ENCODE measurements at regions not wholly inside any gene's neighbourhood (a gene's known extent, or its start where the extent isn't known, plus 50 kb on each side); places are given as distances from the start of the nearest gene placed in this dataset.

DNA sequence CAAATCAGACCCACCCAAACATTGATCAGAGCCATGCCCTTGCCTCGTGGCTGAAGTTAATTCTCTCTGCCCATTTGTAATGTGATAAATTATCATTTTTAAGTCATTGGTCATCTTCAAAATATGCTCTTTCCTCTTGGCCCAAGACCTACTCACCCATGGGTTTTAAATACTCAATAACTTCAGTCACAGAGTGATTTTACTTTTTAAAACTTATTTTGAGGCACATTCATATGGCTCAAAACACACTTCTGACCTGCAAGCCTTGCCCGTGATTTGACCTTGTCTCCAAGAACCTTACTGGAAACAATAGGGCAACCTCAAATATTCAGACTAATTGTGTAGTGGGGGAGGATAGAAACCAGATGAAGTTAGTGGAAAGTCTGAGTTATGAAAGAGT lies 176.2 kb upstream of the LNX1 start:
- FAIRE-seq = no peak

- FAIRE-seq = no peak
These were observed 173.6 kb upstream of the LNX1 start for GRCh38 chr4:53764761-53765490.

GRCh38 chr4:53763813-53764597 lies 172.7 kb upstream of the LNX1 start:
- no peak for FAIRE-seq

DNA sequence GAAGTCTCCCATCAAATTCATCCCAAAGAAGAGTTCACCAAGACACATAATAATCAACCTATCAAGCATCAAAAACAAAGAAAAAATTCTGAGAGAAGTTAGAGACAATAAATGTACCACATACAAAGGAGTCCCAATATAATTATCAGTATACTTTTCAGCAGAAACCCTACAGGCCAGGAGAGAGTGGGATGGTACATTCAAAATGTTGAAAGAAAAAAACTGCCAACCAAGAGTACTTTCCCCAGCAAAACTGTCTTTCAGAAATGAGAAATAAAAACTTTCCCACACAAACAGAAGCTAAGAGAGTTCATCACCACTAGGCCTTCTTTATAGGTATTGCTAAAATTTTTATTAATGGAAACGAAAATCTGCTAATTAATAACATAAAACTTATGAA lies 164.4 kb upstream of the LNX1 start:
- FAIRE-seq = no peak

DNA sequence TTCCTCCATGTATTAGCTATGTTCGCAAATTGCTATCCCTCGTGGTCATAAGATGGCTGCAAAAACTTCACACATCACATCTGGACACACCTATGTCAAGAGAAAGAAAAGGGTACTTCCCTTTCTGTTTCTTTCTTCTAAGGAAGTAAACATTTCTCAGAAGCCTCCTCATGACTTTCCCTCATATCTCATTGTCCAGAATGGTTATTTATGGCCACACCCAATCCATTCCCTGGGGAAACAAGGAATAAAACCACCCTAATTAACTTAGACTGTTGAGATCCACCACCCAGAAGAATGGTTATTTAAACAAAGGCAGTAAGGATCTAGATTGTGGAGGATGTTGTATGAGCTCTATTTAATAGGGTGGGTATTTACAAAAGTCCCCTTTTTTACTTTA lies 160.8 kb upstream of the LNX1 start:
- FAIRE-seq = no peak

DNA sequence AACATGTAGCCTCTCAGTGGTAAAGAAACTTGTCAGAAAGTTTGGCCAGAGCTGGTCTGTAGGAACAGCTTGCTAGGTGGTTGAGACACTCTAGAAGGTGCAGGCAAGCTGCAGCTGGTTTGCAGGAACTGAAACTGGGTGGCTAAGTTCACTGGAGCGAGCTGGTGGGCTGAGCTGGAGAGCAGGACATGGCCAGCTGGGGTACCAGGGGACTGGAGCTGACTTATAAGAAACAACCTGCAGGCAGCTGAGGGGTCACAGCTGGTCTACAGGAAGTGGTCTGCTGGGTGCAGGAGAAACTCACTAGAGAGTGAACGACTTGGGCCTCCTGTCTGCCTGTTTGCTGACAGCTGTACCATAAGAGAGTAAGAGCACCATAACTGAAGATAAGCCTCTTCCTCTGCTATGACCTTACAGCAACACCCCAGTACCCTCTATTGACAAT lies 157.1 kb upstream of the LNX1 start:
- no peak for FAIRE-seq

DNA sequence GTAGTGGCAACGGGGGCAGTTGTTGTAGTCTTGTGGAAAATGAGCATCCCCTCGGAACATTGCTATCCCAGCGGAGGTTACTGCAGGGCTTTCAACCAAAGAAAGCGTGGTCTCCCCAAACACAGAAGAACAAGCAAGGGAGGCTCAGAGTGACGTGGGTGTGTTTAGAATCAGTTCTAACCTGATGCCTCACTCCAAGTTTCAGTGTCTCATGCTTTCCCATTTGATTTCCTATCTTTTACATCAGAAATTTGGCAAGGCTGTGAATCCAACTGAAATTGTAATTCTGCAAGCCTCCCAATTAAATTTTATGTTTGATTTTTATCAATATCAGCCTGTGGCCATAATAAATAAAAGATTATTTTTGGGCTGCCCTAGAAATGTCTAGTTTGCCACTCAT lies 156.1 kb upstream of the LNX1 start:
- FAIRE-seq = no peak

GRCh38 chr4:53744446-53745160 lies 153.3 kb upstream of the LNX1 start:
- no peak for FAIRE-seq

DNA sequence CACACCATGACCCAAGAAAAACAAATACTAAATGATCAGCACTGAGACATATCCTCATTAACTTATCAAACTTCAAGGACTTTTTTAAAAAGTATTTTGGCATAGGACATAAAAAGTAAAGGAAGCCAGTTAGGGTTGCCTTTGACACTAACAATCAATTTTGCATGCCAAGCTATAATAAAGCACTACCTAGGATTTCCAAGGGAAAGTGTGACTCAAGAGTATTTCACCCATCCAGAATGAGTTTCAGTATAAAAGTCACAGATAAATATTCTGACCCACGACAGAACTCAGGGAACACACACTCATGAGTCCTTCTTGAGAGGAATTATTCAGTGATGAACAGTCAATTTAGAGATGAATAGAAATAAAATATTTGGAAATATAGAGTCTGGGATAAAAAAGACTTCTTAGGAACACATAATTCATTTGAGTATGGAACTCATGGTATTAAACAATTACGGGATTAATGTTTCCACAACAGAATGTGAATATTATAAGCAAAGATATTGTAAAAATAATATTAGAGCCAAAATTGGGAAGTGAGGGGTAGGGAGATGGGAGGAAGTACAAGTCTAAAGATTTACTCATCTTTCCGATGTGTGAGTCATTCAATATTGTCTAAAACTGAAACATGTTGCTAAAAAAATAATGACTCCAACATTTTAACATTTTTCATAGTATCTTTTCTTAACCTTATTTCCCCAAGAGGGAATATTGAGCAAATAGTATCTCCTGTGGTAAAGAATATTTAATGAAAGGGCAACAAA lies 143.5 kb upstream of the LNX1 start:
- FAIRE-seq = no peak

GRCh38 chr4:53734182-53734581 lies 142.9 kb upstream of the LNX1 start:
- FAIRE-seq = no peak

DNA sequence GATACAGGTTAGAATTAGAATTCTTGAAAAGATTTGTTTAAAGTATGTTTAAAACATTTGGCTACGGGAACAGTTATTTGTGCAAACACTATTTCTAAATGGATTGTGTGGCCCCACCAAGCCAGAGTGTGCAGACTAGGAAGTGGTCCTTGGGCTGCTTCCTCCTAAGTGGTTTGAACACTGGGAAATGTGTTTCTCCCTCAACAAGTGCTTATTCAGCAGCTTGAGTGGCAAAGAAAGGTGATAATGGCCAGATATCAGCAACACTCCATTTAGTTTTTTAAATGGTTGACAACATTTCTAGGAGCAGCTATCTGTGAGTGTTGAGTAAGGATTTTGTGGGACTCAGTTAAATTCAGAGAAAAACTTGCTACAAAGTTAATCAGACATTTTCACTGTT lies 141.4 kb upstream of the LNX1 start:
- no peak for FAIRE-seq

DNA sequence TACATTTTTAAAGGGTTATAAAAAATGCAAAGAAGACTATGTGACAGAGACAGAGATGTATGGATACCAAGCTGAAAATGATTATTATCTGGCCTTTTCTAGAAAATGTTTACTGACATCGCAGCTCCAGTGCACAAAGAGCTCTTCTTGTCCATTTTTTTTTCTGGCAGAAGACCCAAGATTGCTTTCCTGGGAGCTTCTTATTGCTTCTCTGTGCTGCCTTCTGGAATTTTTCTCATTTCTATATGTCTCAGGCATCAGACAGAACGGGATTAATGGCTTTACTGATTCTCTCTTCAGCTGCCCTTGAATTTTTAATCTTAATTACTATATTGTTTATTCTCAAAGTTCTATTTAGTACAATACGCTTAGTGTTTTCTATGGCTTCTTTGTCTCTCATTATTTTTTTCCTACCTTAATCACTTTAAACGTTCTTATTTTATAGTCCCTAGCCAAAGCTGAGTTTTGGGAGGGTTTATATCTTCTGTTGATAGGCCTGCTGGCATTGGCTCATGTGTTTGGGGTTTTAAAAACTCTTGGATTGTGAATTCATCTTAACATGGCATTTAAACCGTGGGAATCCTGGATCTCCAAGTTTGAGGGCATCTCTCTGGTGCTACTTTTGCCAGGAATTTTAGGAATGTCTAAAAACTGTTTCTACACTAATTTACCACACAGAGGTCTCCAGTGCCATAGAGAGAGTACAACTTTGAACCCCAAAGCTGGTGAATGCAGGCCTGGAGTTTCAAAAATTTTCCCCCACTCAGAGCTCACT lies 138.9 kb upstream of the LNX1 start:
- FAIRE-seq = no peak

GRCh38 chr4:53722110-53722509 lies 130.8 kb upstream of the LNX1 start:
- FAIRE-seq = no peak

DNA sequence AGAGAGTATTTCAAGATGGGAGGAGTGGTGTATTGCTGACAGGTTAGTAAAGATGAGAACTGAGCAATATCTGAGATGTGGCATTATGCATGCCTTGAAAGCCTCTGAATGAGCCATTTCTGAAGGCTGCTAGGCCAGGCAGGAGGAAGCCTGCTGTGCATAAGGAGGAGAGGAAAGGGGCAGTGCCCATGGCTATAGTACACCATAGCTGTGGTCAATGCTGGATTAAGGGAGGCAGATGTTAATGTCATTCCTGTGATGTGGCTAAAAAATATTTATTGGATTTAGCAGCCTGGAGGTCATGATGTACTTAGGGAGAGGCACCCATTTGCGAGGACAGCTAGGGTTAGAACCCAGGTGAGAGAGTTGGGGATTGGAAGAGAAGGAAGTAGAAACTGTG lies 130.0 kb upstream of the LNX1 start:
- FAIRE-seq = no peak

- FAIRE-seq = no peak
These were observed 129.5 kb upstream of the LNX1 start for GRCh38 chr4:53720776-53721175.

DNA sequence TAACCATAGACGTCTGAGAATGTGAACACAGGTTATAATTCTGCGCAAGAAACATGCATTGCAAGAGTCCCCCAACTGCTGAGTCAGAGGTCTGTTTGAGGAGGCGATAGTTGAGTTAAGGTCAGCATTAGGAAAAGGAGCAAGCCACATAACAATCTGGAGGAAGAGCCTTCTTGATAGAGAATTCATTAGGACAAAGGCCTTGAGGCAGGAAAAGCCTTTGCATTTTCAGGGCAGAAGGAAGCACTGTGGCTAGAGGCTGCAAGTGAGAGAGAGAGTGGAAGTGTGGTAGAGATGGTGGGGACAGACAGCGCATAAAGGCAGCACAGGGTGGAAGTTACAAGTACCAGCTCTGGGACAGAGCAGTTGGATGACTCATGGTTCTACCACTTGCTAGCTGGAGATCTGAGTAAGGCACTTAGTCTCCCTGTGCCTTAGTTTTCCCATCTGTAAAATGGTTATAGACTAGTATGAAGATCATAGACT lies 125.8 kb upstream of the LNX1 start:
- FAIRE-seq = no peak

DNA sequence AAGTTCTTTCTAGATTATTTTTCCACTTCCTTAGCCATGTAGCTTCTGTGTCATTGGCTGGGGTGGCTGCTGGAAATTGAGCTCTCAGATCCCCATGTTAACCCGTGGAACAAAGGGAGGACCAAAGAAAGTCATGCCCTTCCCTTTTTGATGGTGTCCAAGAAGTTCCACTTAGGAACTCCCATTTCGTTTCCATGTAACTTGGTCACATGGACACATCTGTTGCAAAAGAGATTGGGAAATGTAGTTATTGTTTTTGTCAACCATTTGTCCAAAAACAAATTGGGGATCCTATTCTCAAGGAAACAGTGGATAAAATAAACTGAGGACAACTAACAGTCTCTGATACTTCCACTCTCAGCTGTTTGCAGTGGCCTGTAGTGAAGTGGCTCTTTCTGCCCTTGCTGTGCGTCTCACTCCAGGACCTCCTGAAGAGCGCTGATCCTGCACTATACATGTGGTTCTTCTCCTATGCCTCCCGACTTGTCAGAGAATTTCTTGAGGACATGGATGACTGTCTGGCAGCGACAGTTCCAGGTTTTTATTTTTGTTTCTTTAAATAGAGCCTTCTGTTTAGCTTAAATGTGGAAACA lies 125.3 kb upstream of the LNX1 start:
- no peak for FAIRE-seq

DNA sequence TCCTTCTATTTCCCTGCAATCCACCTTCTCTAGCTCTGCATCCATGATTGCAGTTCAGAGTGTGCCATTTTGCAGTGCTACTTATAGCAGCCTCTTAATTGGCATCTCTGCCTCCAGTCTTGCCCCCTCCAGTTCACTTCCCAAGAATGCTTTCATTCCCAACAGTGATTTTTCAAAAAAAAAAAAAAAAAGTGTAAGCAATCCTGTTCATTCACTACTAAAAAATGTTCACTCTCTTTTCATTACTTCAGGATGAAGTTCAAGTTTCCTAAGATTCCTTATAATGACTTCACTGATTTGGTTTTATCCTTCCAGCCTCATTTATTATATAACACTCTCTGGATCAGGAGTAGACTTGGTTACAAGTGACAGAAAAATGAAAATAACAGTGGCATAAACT lies 124.7 kb upstream of the LNX1 start:
- FAIRE-seq = no peak

DNA sequence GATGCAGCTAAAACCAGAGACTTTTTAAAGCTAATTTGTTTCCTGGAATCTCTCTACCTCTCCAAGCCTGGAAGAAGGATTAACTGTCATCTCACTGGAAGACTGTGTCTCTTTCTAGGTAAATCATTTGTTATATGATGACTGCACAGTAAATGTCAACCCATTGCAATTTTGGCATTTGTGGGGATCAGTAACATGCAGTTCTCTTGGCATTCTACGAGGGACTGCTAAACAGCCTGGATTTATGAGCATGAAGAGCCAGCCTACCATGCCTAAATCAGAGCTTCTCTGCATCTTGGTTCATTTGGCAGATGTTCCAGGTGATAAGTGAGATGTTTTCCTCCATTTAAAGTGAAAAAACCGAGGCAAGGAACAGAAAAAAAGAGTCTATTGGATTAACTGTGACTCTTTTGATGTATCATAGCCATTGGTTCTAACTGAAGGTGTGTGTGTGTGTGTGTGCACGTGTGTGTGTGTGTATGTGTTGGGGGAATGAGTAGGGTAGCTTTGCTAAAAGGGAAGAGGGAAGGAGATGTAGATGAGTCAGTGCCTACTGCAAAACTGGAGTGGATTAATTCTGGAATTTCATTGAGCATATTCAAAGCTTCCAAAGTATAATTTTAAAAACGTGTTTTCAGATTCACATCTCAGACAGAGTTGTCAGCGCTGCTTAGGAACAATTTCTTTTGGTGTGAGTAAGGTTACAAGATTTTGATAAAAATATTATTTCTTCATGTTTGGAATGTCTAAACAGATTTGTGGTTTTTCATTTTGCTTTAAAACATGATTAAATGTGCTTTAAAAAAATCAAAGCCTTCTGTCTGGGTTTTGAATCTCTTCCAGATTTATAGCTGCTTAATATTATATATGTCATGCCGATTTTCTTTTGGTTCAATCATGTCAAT lies 123.2 kb upstream of the LNX1 start:
- FAIRE-seq = no peak

DNA sequence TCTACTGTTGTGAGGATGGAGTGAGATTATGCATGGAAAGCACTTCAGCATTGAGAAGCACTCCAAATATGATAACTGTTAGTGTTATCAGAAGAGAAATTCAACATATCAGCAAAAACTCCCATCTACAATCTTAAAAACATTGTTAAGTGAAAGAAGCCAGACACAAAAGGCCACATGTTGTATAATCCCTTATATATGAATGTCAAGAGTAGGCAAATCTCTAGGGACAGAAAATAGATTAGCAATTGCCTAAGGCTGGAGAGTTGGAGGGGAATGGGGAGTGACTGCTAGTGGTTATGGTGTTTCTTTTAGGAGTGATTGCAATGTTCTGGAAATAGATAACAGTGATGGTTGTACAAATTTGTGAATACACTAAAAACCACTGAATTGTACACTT lies 122.5 kb upstream of the LNX1 start:
- FAIRE-seq = no peak
